IMR-90 (cell line): ENCODE measurements at regions not wholly inside any gene's neighbourhood (a gene's known extent, or its start where the extent isn't known, plus 50 kb on each side); places are given as distances from the start of the nearest gene placed in this dataset.

Source experiments
- BHLHE40 ChIP-seq: fragments of 150-350 bp; IDR thresholded peaks from 2 replicates; pipeline ENCODE4 v1.6.1; 2016; ENCODE audit warnings: mild to moderate bottlenecking, low read depth, low read length
- CEBPB ChIP-seq: IDR thresholded peaks from 2 replicates; pipeline ENCODE4 v1.6.1; 2012; ENCODE audit warnings: low read depth, low read length, improper control_type of control experiment
- ELK1 ChIP-seq: fragments of 150-350 bp; IDR thresholded peaks from 2 replicates; pipeline ENCODE4 v1.6.1; 2016; ENCODE audit warnings: low read depth, mild to moderate bottlenecking, low read length, moderate library complexity, borderline replicate concordance
- FOS ChIP-seq: fragments of 150-350 bp; IDR thresholded peaks from 2 replicates; pipeline ENCODE4 v1.6.1; 2016; ENCODE audit warnings: low read depth, low read length
- MAFK ChIP-seq: IDR thresholded peaks from 2 replicates; pipeline ENCODE4 v1.6.1; 2012; ENCODE audit warnings: low read depth, low read length, improper control_type of control experiment
- POLR2A ChIP-seq: IDR thresholded peaks from 2 replicates; pipeline ENCODE4 v1.6.1; 2012; ENCODE audit warnings: mild to moderate bottlenecking, low read depth, low read length
- RAD21 ChIP-seq: IDR thresholded peaks from 2 replicates; pipeline ENCODE4 v1.6.1; 2012; ENCODE audit warnings: low read length, improper control_type of control experiment
- RFX5 ChIP-seq: IDR thresholded peaks from 2 replicates; pipeline ENCODE4 v1.8.0; 2012; ENCODE audit warnings: low read depth, mild to moderate bottlenecking, low read length, moderate library complexity
- SMC3 ChIP-seq: fragments of 150-350 bp; IDR thresholded peaks from 2 replicates; pipeline ENCODE4 v1.6.1; 2016; ENCODE audit warnings: low read depth, mild to moderate bottlenecking, antibody characterized with exemption, low read length, moderate library complexity
- TF ChIP-seq, protein P1 (sequence below): conservative IDR thresholded peaks from 2 replicates; pipeline ENCODE4 v1.5.1; 2012; ENCODE audit warnings: mild to moderate bottlenecking, low read depth, low read length, improper control_type of control experiment
- TF ChIP-seq, protein P2 (sequence below): fragments of 150-350 bp; IDR thresholded peaks from 2 replicates; pipeline ENCODE4 v1.6.1; 2017; ENCODE audit warnings: mild to moderate bottlenecking, antibody characterized with exemption, low read length, low read depth

DNA sequence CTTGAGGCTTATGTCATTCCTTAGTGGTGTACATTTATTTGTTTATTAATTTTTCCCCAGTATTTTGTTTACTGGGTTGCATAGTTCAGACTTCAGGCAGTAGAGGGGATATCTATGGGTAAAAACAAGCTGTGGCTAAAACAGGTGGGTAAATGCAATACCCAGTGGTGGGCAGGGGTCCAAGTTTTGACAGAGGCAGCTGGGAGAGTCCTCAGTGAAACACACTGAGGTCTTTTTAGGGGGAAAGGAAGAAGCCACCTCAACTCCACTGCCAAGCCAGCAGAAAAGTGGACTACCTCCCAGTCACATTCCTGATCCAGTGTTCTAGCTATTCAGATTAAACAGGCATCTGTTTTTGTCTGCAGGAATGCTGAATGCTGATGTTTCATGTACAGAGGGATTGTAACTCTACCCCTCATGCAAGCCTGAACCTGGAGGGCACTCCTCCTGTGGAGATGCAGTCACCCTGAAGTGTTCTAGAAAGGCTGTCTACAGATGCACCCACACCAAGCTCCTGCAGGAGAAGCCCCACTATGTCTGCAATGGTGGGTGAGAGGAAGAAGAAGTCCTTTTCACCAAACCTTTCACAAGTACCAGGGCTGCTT, 757.8 kb downstream of the INHBA start:
- TF ChIP-seq, protein P1, sequence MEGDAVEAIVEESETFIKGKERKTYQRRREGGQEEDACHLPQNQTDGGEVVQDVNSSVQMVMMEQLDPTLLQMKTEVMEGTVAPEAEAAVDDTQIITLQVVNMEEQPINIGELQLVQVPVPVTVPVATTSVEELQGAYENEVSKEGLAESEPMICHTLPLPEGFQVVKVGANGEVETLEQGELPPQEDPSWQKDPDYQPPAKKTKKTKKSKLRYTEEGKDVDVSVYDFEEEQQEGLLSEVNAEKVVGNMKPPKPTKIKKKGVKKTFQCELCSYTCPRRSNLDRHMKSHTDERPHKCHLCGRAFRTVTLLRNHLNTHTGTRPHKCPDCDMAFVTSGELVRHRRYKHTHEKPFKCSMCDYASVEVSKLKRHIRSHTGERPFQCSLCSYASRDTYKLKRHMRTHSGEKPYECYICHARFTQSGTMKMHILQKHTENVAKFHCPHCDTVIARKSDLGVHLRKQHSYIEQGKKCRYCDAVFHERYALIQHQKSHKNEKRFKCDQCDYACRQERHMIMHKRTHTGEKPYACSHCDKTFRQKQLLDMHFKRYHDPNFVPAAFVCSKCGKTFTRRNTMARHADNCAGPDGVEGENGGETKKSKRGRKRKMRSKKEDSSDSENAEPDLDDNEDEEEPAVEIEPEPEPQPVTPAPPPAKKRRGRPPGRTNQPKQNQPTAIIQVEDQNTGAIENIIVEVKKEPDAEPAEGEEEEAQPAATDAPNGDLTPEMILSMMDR = no peak
- TF ChIP-seq POLR2A (no peak), BHLHE40 (no peak), FOS (no peak), SMC3 (no peak), ELK1 (no peak), RAD21 (no peak), CEBPB (no peak), MAFK (no peak), RFX5 (no peak)
- TF ChIP-seq, protein P2, sequence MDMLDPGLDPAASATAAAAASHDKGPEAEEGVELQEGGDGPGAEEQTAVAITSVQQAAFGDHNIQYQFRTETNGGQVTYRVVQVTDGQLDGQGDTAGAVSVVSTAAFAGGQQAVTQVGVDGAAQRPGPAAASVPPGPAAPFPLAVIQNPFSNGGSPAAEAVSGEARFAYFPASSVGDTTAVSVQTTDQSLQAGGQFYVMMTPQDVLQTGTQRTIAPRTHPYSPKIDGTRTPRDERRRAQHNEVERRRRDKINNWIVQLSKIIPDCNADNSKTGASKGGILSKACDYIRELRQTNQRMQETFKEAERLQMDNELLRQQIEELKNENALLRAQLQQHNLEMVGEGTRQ = no peak
